ENCODE measurements at regions not wholly inside any gene's neighbourhood (a gene's known extent, or its start where the extent isn't known, plus 50 kb on each side); places are given as distances from the start of the nearest gene placed in this dataset.

DNA sequence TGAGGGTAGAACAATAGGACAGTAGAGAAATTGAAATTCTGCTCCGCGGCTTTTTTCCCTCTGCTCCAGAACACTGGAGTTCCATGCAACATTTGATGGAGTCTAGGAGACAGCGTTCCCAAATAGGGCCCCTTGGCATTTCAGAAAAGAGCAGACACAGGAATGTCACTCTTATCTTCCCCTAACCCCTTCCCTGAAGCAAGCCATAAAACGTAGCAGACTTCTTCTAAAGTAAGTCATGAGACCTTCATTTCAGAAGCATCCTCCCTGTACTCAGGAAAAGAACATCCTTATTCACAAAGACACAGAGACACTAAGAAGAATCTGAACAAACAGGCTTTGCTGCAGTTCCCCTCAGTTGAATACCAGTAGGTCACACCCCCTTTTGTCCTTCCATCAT is 296.1 kb upstream of the SOX9 start:
- TF ChIP-seq FOXM1 (IDR thresholded peaks at IDR 0.05; ENCODE audit: borderline replicate concordance, low read depth) (no peak), EP300 (IDR thresholded peaks at IDR 0.05; ENCODE audit: borderline replicate concordance) (no peak), YY1 (IDR thresholded peaks at IDR 0.05; ENCODE audit: low read depth) (no peak), TAF1 (IDR thresholded peaks at IDR 0.05; ENCODE audit: low read depth) (no peak), ZBTB7A (IDR thresholded peaks at IDR 0.05; ENCODE audit: low read depth) (no peak), CEBPB (IDR thresholded peaks at IDR 0.05) (no peak), RAD21 (IDR thresholded peaks at IDR 0.05; ENCODE audit: low read depth) (no peak), CREB1 (IDR thresholded peaks at IDR 0.05; ENCODE audit: low read depth) (no peak), EGR1 (IDR thresholded peaks at IDR 0.05) (no peak), TCF12 (IDR thresholded peaks at IDR 0.05; ENCODE audit: low read depth) (no peak), TEAD4 (IDR thresholded peaks at IDR 0.05) (no peak)
- TF ChIP-seq, protein P1, sequence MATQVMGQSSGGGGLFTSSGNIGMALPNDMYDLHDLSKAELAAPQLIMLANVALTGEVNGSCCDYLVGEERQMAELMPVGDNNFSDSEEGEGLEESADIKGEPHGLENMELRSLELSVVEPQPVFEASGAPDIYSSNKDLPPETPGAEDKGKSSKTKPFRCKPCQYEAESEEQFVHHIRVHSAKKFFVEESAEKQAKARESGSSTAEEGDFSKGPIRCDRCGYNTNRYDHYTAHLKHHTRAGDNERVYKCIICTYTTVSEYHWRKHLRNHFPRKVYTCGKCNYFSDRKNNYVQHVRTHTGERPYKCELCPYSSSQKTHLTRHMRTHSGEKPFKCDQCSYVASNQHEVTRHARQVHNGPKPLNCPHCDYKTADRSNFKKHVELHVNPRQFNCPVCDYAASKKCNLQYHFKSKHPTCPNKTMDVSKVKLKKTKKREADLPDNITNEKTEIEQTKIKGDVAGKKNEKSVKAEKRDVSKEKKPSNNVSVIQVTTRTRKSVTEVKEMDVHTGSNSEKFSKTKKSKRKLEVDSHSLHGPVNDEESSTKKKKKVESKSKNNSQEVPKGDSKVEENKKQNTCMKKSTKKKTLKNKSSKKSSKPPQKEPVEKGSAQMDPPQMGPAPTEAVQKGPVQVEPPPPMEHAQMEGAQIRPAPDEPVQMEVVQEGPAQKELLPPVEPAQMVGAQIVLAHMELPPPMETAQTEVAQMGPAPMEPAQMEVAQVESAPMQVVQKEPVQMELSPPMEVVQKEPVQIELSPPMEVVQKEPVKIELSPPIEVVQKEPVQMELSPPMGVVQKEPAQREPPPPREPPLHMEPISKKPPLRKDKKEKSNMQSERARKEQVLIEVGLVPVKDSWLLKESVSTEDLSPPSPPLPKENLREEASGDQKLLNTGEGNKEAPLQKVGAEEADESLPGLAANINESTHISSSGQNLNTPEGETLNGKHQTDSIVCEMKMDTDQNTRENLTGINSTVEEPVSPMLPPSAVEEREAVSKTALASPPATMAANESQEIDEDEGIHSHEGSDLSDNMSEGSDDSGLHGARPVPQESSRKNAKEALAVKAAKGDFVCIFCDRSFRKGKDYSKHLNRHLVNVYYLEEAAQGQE (IDR thresholded peaks at IDR 0.05; ENCODE audit: low read depth): no peak
- TF ChIP-seq, protein P2, sequence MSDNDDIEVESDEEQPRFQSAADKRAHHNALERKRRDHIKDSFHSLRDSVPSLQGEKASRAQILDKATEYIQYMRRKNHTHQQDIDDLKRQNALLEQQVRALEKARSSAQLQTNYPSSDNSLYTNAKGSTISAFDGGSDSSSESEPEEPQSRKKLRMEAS (IDR thresholded peaks at IDR 0.05): no peak
